Activated CD4-positive, alpha-beta T cell treated with anti-CD3 and anti-CD28 coated beads, Interleukin-2, Interleukin-6, amounts not matched to agents 100 ng/mL and 50 ng/mL, durations not matched to agents 16 hours and 8 hours (primary cell): ENCODE measurements at regions not wholly inside any gene's neighbourhood (a gene's known extent, or its start where the extent isn't known, plus 50 kb on each side); places are given as distances from the start of the nearest gene placed in this dataset.

Experiments used
- DNase-seq: peaks from one replicate; pipeline ENCODE4 v3.0.0-alpha.2; 2020

DNA sequence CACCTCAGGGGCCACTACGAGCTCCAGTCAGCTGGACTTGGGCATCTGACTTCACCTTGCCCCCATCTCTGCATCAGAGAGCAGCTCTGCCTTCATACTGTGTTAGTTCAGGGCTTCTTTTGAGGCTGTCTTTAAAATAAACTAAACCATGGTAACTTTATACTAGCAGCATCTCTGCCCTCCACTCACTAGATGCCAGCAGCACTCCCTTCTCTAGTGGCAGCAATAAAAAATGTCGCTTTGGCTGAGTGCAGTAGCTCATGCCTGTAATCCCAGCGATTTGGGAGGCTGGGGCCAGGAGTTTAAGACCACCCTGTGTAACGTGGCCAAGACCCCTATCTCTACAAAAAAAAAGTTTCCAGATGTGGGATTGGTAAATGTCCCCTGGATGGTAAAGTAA lies 584.4 kb downstream of the INHBA start:
- no peak for DNase-seq

DNA sequence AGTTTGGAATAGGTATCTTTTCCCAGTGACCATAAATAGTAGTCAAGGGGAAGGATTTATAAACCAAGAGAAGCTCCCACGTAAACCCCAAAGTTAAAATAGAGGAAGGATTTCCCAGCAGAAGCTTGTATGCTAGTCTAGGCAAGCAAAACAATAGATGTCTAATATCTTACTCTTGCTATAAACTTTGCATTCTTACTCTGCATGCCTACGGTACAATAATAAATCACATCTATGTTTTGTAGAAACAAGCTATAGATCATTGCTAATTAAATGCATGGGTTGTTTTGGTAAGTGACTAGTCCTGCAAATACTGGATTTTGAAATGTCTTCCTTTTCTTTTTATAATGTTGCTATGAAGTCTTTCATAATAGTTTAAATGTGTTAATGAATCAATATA lies 585.5 kb downstream of the INHBA start:
- DNase-seq, result no peak

DNA sequence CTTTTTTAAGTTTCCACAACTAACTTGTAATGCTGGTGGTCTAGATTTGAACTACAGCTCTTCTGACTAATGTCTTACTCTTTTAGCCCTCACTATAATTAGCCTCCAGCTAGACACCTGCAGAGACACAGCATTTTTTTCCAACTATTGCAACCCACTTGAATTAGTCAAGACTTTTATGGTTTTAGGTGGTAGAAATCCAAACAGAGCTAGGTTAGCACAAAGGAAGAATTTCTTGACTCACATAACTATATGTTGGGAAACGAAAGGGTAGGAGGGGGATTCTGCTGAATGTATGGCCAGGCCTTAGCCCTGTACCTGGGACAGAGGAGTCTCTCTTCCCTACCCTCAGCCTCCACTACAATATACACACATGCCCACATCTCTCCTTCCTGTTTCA lies 586.1 kb downstream of the INHBA start:
- no peak for DNase-seq

DNA sequence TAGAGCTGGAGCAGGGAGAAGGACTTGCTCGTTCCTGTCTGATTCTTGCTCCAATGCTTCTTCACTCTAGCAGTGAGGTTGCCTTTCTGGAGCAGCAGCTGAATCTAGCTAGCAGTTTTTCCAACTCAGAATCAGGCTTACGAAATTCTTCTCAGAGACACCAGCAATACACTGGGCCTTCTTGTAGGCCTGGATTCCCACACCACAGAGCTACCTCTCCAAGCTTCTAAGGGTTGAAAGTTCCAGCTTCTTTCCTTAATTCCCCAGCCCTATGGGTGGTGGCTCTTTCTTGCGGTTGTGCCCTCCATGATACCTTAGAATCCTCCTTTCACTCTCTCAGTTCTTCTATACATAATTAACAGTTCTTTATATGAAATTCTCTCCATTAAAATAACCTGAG lies 586.6 kb downstream of the INHBA start:
- no peak for DNase-seq

DNA sequence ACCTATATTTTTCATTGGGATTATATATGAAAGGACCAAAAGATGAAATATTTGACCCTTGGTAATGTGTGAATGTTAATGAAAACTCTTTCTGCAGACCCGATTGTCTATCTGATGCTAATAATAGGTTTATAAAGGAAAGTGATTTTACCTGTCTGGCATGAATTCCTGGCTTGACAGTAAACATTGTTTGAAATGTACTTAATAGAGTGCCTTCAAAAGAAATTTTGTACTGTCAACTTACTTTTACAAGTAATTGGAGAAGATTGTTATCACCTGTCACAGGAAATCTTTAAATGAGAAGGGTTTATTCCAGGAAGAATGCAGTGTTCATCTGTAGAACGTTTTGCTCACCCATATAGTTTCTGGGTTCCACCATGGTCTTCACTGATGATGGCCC lies 588.2 kb downstream of the INHBA start:
- DNase-seq, result no peak

DNA sequence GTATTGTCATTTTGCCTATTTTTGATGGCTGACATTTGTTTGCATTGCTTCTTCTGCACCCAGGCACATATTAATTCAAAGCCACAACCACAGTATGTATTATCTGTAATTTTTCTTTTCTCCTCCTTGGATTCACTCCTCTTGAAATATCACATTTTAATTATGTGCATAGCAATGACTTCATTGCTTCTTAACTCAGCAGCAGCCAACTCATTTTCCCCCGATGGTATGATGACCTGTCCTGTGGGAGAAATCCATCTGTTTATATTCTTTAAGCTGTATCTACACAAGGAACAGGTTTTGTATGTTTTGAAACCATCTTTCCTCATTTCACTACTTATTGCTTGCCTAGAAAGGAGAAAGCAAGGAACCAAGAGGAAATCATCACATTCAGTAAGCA lies 588.8 kb downstream of the INHBA start:
- DNase-seq, result no peak

DNA sequence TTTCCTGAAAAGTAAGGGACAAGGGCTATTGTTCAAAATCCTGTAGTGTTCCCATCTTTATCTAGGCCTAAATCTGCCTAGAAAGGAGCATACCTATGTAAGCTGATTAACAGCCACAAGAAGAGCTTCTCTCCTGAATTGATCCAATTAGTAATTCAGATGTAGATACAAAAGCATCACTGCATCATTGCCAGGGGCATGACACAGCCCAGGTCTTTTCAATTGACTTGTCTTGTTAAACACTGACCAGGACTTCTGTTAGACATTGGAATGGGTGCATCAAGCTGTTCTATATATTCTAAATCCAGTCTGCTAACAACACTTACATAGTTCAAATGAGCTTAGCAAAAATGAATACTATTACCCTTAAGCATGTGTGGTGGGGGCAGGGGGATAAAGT lies 589.2 kb downstream of the INHBA start:
- DNase-seq, result no peak

DNA sequence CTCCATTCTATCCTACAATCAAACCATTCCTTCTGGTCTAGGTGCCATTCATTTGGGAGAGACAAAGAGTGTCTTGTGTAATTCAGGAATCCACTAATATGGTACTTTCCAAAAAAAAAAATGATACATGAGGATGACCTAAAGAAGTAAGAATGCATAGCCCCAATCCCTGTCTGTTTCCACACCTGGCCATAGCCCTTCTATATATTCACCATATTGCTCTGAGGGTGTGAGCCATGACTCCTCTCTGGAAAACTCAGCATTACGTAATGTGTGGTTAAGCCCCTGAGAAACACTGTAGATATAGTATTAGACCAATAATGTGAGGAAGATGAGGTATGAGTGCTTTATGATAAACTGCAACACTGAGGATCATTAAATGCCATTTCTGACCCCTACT lies 592.7 kb downstream of the INHBA start:
- DNase-seq, result no peak

DNA sequence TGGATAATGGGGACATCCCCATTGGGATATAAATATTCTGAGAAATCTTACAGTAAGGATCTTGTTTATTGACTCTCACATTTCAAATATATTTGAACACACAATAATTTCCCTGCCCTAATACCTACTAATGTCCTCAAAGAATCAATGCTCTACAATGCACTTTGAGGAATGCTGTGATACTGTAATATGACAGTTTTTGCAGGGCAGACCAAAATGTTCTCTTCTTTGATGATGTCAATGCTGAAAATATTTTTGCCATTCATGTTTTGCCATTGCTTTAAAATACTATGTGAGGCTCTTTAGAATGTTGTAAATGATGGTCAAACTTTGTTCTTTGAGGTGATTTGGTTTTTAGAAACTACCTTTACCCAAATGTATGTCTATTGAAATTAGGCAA lies 594.1 kb downstream of the INHBA start:
- no peak for DNase-seq

DNA sequence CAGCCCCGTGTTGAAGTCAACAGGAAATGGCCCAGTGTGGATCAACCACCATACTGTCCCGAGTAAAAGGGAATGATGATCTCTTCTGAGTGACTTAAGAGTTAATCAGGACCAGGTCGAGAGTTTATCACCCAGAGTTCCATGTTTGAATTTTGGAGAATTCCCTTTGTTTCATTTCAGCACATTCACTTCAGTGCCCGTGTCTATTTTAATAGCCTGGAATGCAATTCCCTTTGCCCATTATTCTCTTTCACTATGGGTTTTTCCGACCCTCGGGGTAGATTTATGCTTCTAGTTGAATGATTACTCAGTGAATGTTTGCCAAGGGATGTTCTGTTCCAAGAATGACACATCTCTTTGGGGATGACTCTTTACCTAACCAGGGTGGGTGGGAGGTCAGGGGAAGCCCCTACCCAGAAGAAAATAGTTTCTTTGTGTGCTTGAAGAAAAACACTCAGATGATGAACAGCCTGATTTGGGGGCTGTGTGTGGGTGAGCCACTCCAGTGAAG lies 594.9 kb downstream of the INHBA start:
- no peak for DNase-seq

DNA sequence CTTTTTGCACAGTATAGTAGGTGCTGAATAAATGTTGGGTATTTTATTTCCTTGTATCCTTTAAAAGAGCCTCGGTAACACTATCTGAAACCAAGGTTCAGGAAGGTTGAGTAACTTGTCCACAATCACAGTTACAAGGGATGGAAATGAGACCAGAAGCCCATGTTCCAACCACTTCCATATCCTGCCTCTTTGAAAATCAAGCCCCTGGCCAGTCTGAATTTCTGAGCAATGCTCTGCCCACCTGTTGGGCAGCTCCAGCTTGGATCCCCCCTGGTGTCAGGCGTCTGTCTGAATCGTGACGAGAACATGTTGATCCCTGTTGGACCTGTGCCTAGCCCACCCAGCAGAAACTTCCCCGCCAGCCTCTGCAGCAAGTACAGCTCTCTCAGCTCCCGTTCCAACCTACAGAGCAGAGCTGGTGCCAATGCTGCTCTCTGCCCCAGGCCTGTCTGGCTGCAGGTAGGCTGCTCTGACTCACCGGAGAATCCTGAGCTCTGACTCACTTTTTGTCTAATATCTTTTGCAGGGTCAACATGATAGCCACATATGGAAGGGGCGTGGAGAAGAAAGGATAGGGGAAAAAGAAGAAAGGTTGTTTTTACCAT lies 595.5 kb downstream of the INHBA start:
- no peak for DNase-seq

DNA sequence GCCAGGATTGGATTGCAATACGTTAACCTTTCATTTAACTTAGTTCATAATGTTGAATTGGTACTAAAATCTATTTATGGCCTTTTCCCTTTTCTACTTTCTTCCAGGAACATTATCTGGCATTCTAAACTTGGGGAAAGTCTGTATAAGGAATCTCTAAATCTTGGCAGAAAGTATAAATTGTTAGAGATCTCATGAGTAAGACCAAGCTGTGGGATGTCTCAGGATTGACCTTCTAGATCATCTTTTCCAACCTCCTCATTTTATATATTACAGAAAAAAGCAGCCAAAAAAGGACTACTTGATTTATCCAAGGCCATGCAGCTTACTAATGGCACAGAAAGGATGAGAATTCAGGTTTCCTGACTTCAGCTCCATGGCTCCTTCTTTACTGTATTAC lies 598.3 kb downstream of the INHBA start:
- DNase-seq, result no peak

DNA sequence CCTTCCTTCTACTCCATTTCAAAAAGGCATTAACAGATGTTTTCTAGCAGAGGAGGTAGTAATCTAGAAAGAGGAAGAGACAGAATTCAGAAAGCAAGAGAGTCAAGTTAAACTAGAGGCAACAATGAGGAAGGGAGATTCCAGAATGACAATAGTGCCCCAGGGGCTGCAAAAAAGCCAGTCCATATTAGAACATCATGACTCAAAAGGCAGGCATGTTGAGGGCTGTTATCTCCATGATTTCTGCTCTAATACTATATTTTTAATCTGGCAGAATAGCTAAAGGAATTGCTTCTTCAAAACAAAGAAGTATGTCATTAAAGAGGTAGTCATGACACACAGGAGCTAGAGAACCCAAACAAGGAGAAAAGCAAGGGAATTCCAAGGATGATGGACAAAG lies 599.6 kb downstream of the INHBA start:
- DNase-seq, result no peak

DNA sequence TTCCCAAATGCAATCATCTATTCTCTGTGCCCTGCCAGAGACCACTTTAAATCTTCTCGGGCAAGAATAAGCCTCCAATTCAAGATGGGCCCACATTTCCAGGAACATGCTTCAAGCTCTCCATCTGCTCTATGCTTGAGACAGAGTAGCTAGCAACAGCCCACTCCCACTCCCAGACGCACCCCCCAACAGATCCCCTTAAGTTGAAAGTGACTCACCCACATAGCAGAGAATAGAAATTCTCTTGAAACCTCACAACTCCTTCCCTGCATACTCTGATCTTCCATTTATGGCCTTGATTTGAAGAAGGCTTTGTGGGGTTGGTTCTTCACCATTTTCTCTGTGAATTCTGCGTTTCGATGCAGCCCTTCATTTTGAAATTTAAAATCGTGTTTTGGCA lies 604.0 kb downstream of the INHBA start:
- no peak for DNase-seq

DNA sequence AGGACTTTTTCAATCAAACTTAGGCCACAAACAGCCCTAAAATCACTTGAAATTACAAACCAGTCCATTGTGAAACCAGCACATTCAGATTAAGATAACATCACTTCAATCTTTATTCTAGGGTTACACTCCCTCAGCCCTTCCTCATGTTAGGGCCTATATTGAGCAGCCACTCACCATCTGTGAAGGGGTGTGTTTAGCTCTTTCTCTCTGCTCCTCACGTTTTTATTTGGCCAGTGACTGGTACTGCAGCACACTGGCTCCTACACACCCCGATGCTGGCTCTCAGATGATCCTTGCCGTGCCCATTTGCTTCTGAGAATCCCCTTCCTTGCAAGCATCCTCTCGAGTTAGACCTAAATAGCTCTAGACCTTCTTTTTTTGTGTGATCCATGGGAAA lies 604.5 kb downstream of the INHBA start:
- DNase-seq, result no peak

DNA sequence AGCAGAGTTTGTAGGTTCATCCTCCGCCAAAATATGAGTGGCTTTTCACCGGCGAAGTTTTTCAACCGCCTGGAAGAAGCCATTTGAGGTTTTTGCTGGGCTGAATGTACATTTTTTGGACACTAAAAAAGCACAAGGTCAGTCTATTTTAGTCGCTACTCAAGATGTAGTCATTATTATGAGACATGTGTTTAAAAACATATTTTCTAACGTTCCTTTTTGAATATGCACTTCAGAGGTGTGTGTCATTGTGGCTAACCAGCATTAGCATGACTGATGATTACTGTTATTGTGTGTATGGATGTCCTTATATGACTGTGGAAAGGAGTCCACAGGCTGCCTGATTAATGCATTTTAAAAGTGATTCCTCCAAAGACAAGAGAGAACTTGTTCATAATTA lies 605.4 kb downstream of the INHBA start:
- DNase-seq, result no peak

DNA sequence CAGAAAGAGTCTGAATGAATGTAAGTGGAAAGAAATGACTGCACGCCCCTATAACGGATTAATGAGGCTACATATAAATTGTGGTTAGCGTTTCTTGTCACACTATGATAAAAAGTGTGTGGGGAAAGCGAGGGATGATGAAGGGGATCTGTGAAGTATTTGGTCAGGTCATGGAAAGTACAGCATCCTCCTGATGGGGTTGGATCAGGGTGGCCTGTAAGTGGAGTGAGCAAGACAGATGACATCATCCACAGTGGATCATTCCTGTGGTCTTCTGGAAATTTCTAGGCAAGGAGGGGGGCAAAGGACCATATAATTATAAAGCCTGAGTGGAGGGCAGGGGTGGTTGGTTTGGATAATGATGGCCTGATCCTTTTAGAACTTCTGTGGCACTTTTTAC lies 606.0 kb downstream of the INHBA start:
- no peak for DNase-seq

DNA sequence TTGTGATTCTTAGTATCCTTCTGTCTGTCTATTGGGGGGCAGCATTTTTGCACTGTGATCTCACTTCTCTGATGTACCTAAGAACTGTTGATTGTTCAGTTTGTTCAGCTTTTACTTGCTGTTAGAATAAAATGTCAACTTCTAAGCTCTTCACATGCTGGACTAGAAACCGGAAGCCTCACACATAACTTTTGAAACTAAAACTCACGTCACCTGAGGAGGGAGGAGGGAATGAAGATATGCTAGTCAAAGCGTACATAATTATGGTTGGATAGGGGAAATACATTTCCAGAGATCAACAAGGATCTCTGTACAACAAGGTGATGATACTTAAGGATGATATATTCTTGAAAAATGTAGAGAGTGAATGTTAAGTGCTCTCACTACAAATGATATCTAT lies 609.7 kb downstream of the INHBA start:
- no peak for DNase-seq

DNA sequence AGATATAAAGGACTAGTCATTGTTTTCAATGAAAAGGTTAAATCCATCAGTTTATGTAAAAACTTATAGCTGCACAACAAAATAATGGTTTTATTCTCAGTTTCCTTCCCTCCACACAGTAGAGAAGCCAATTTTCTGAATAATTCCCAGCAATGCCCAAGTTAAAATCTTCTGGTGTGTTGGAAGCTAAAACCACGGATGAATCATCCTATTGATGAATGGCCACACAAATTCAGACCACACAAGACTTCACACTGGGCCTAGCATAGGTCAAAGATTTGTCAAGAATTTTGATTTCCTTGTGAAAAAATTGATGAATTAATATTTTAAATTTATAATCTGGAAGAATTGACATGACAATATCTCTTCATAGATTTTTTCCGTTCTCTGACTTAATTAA lies 617.6 kb downstream of the INHBA start:
- no peak for DNase-seq

DNA sequence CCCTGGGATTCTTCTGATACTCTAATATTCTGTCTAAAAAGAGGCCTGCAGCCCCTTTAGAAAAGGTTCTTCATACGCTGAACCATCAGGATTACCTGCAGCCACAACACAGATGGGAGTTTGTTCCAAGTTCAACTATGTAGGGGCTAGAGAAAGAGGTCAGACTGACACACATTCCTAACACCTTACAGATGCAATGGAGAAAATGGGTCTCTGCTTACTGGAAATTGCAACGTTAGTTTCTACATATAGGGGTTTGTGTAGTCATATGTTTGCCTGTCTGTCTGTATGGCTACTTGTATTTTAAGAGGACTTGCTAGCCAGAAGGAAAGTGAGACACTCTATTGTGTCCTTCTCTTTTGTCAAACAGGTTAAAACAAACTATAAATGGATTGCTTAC lies 618.5 kb downstream of the INHBA start:
- no peak for DNase-seq

DNA sequence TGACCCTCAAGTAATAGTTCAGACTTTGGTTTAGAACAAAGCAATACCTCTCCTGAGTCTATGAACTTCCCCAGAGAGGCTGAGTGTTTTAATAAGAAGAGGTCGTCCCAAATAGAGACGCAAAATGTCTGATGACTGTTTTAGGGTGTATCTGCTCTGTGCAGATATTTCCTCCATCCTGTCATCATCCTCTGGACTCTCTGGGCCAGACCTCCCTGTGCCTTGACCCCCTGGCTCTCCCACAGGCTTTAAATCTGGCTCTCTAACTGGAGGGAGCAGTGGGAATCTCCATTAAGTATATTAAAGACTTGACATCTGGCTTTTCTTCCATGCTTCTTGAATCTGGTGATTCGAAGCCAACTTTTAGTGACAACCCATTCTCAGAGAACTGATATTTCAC lies 633.3 kb downstream of the INHBA start:
- no peak for DNase-seq

DNA sequence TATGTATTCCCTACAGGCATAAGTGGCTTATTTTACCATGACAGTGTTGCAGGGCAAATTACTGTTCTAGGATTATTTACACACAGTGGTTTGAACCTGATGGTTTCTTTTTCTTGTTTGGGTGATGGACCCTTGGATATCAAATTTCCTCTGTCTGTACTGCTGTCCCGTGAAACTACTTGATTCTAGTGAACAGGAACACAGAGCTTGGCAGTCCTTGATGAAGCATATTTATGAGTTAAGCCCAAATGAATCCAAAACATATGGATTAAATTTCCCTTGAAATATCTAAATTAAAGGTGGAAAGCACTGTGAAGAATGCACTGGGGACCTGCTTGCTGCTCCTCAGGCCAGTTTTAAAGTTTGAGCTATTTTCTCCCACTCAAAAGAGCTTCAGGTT lies 635.3 kb downstream of the INHBA start:
- no peak for DNase-seq

DNA sequence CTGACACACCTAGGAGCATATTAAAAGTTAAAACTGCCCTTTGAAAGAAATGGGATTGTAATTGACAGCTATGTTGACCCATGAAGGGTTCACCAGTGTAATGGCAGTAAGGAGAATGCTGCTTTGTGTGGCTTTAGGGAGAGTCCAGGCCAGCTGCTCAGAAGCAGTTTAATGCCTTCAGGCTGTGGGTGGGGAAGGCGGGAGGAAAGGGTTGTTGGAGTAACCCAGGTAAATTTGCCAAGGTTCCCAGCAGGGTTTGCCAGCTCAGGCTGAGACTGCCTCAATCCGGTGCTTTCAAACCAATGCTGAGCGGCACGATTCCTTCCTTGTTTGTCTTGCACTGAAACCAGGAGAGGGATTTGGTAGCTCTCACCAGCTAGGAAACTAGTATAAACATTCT lies 637.2 kb downstream of the INHBA start:
- no peak for DNase-seq

DNA sequence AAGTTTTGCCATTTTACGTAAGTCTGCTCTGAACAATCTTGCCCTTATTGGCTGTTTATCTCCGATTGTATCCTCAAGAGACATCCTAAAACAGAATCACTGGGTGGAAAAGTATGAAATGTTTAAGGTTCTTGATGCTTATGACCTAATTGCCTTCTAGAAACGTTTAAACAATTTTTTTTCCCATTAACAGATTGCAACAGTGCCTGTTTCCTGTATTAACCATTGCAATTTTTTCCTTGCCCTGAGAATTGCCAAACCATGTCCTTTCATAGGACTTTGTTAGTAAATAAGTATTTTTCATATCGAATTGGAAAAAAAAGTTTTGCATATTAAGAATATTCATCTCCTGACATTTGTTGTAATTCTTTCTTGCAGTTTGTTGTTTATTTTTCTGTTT lies 639.8 kb downstream of the INHBA start:
- no peak for DNase-seq

DNA sequence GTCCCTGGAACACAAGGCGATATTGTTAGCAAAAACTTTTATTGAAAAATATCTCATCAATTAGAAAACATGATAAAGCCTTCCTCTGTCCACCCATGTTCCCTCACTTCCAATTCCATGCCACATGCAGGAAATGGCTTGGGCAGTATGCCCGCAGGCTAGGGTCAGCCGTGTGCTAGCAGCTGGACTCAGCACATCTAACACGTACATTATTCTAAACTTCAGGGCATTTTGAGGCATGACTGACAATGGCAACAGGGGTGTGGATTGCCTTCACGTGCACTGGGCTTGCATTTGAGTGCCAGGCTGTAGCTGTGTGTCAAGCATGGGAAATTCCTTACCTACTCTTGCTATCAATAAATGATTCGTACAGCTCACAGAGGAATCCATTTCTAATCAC lies 642.1 kb downstream of the INHBA start:
- no peak for DNase-seq

DNA sequence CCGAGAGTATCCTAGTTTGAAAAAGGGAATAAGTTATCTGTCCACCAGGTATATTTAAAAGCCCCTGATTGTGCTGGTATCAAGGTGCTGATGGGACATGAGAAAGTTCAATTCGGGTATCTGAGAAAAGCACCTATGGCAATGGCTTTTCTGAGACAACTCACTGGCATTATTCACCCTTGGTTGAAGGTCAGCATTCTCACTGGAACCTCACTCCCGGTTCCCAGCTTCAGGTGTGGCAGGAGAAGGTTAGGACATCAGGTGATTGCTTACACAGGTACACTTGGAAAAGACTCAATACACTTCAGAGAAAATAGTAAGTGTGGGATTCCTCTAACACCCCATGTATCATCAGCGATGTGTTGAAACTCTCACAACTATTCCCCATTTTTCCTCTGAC lies 643.1 kb downstream of the INHBA start:
- DNase-seq, result no peak
